ENCODE measurements at regions not wholly inside any gene's neighbourhood (a gene's known extent, or its start where the extent isn't known, plus 50 kb on each side); places are given as distances from the start of the nearest gene placed in this dataset.

- no peak for ATAC-seq
- DNase-seq (ENCODE audit: low spot score), result no peak
Observed at GRCh38 chr2:15074319-15074718, 441.8 kb downstream of the LRATD1 start.

GRCh38 chr2:15074751-15075700, 442.5 kb downstream of the LRATD1 start:
- ATAC-seq (no peak), DNase-seq (ENCODE audit: low spot score) (no peak)

- ATAC-seq (no peak), DNase-seq (ENCODE audit: low spot score) (no peak)
Observed at GRCh38 chr2:15076668-15077067, 444.2 kb downstream of the LRATD1 start.

DNA sequence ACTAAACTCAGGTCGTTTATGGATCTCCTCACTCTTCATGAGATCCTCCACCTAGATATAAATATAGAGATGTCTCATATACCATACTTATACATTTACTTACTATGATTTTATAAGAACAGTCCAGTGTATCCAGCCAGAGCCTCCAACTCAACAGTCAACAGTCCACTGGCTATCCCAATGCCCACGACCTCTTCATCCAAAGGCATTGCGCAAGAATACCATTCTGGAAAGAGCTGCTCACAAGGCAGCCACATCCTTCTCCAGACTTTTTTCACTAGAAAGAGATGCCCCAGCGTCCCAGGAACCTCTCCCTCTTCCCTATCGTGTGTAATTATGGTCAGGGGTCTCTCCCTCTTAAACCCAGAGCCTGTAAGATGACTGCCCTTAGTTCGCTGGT, 448.8 kb downstream of the LRATD1 start:
- DNase-seq (ENCODE audit: low spot score) (no peak), ATAC-seq (no peak)

DNA sequence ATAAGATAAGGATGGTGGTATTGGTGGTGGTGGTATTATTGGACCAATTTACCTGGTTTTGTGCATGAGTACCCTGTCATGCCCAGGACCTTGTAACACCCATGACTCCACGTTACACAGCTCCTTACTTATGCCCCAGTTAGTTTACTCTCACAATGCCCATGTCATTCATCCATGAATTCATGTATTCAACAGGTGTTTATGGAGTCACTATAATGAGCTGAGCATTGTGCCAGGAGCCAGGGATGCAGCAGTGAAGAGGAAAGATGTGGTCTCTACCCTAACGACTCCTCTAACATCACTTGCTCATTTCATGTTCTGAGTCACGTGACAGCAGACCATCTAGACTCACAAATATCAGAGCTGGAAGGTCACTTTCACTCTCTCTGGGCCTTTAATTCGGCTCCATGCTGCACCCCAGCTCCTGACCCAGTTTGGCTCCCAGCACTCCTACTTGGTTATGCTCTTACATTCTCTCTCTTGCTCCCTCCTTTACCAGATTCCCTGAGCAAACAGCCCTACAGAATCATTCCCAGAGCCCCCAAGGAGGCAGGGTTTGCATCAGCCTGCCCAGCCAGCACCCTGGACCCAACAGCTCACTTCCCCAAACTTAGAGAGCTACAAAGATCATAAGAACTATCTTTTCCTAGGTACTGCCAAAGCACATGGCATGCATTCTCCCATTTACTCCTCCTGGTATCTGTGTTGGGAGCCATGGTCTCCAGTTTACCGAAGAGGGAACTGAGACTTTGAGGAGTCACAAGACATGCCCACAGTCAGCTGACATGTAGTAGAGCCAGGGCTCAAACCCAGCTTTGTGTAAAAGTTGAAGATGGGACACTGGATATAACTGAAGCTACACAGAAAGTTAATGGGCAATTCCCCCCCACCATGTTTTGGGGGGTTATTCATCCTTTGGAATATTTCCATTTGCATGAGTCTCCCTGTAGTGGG, 449.9 kb downstream of the LRATD1 start:
- no peak for ATAC-seq
- no peak for DNase-seq (ENCODE audit: low spot score)

DNA sequence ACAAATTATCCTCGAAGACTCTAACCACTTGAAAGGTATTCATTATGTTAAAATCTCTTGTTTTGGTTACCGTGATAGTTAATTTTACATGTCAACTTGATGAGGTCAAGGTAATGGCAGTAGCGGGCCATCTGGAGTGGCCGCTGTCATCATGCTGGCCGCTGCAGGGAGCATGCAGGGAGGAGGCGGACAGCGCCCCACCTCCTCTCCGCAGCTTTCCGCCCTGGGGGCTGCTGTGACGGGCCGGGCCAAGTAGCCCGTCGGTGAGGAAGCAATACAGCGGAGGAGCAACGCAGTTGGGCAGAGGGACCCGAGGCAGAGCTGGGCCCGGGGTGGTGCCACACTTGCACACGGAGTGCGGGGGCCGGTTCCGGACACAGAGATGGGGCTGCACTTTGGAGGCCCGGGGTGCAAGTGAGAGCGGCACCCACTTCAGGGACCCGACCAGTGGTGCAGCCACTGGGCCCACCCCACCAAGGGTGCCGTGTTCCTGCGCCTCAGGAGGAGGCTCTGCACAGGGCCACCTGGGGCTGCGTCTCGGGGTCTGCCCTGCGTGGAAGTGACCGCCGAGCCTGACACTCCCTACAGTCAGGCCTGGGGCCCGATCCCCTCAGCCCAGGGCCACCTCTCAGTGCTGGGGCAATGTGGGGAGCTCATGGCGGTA, 452.4 kb downstream of the LRATD1 start:
- ATAC-seq, result no peak
- DNase-seq (ENCODE audit: low spot score), result no peak

- ATAC-seq (no peak), DNase-seq (ENCODE audit: low spot score) (no peak)
Observed at GRCh38 chr2:15092181-15092580, 459.7 kb downstream of the LRATD1 start.

DNA sequence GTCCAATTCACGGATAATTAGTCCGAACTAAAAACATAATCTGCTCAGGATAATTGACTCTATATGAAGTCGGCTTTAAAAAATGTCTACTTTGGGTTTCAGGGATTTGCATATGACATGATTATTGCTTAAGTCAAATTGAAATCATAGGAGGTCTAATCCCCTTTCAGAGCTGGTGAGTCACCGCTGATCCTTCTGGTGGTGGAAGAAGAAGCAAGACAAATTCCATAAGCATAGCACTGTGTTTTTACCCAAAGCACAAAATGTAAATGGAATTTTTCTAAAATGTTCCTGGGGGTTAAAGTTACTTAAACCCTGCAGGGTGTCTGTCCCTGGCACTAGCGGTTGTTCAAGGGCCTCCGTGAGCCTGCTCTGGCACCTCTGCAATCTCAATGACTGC, 460.2 kb downstream of the LRATD1 start:
- DNase-seq (ENCODE audit: low spot score) (no peak), ATAC-seq (no peak)

DNA sequence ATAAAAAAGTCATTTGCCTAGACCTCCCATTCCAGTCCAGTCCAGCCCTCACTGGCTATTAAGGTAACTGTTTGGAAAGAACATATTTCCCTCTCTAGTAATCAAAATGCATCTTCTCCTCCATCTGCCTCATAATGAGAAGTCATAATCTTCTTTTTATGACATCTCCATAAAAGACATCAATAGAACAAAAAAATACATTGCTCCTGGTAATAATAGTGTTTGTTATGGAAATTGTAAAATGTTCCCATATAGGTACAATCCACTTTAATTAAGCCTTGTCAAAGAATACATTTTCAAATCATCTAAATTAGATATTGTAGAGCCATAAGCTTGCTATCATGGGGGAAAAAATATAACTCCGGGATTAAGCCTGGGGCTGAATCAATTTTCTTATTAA, 461.6 kb downstream of the LRATD1 start:
- DNase-seq (ENCODE audit: low spot score) (no peak), ATAC-seq (no peak)

DNA sequence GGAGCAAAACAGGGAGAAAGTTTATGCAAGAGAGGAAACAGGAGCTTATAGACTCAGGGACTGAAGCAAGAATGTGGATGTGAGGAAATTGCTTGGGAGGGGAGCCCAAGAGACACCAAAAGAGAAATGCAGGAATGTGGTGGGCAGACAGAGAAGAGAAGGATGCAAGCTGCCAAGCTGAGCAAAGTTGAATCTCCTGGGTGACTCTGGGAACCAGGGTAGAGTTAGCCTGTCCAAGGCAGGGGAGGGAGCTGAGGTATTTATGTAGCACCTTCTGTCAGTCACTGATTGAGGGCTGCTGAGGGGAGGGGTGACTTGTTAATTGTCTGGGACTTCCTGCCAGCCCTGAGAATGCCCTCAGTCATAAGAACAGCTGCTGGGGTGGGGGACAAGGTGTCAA, 464.3 kb downstream of the NBAS start:
- no peak for ATAC-seq
- no peak for DNase-seq (ENCODE audit: low spot score)

DNA sequence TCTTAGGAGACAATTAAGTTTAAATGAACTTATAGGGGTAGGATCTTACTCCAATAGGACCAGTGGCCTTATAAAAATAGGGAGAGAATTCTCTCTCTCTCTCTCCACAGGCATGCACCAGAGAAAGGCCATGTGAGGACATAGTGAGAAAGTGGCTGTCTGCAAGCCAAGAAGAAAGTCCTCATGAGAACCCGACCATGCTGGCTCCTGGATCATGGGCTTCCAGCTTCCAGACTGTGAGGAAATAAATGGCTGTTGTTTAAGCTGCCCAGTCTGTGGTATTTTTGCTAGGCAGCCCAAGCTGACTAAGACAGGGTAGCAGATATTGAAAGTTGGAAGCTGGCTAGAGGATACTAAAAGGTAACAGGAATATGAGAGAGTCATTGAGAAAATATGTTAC, 454.0 kb downstream of the NBAS start:
- DNase-seq (ENCODE audit: low spot score), result no peak
- ATAC-seq, result no peak

GRCh38 chr2:15111718-15112117, 449.4 kb downstream of the NBAS start:
- ATAC-seq, result no peak
- DNase-seq (ENCODE audit: low spot score), result no peak

- no peak for DNase-seq (ENCODE audit: low spot score)
Observed at GRCh38 chr2:15112216-15112615, 448.9 kb downstream of the NBAS start.

GRCh38 chr2:15115776-15116175, 445.4 kb downstream of the NBAS start:
- no peak for ATAC-seq
- no peak for DNase-seq (ENCODE audit: low spot score)

More at GRCh38 chr2:15112216-15112615, 448.9 kb downstream of the NBAS start:
- ATAC-seq, result no peak

DNA sequence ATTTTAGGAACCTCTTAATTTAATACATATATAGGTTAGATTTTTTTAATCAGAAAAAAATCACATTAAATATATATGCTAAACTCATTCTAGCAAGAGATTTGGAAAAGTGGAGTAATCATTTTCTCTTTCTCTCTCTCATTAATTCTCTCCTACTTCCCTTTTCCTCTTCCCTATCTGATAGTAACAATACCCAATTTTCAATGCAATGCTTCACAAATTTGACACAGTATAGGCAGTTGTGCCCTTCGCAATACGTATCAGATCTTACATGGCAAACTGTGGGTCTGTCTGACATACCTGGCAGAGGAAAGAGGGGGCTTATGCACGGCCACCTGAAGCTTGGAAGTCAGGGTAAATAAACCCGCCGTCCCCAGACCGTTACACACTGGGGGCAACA, 444.3 kb downstream of the NBAS start:
- ATAC-seq (no peak), DNase-seq (ENCODE audit: low spot score) (no peak)

Data from left lobe of liver (tissue), 2 donors.